ENCODE measurements at regions not wholly inside any gene's neighbourhood (a gene's known extent, or its start where the extent isn't known, plus 50 kb on each side); places are given as distances from the start of the nearest gene placed in this dataset.

DNA sequence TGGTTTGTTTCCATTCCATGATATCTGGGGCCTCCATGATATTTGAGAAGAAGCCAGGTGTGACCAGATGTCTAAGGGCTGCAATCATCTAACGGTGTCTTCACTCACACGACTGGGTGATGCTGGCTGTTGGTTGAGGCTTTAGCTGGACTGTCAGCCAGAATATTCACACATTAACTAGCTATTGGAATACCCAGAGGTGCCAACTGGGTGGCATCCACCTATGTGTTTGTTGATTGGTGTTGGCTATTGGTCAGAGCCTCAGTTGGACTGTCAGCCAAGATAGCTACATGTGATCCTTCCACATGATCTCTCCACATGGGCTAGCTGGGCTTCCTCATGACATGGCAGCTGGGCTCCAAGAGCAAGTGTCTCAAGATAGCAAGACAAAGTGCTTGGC, 117.4 kb downstream of the CDCA7 start:
- no peak for DNase-seq (ENCODE audit: insufficient read length)
- no peak for FAIRE-seq

DNA sequence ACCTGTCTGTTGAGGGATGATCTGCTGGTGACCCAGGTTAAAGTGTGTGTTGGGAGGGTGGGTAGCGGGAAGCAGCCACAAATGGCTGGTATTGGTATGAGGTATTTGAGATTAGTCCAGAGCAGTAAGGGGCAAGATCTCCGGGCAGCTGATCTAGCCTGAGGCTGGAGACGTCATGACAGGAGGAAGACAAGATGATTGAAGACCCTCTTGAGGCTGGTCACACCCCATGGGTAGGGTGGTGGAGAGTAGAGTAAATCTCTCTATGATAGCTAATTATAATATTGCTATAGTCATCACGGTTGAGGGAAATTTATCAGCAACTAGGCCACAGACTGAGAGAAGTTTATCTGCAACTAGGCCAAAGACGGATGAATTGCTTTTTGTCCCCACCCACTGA, 128.5 kb downstream of the CDCA7 start:
- no peak for FAIRE-seq
- TF ChIP-seq POLR2AphosphoS5 (IDR thresholded peaks at IDR 0.05; ENCODE audit: low read depth, low read length) (no peak), POLR2A (IDR thresholded peaks at IDR 0.05; ENCODE audit: low read depth, low read length) (no peak), TAF1 (IDR thresholded peaks at IDR 0.05; ENCODE audit: borderline replicate concordance, low read depth, low read length) (no peak)
- no peak for DNase-seq (ENCODE audit: insufficient read length)

More for the DNA sequence above, 117.4 kb downstream of the CDCA7 start:
- no peak for TF ChIP-seq POLR2AphosphoS5 (IDR thresholded peaks at IDR 0.05; ENCODE audit: low read depth, low read length)
- no peak for TF ChIP-seq TAF1 (IDR thresholded peaks at IDR 0.05; ENCODE audit: borderline replicate concordance, low read depth, low read length)
- no peak for TF ChIP-seq POLR2A (IDR thresholded peaks at IDR 0.05; ENCODE audit: low read depth, low read length)

DNA sequence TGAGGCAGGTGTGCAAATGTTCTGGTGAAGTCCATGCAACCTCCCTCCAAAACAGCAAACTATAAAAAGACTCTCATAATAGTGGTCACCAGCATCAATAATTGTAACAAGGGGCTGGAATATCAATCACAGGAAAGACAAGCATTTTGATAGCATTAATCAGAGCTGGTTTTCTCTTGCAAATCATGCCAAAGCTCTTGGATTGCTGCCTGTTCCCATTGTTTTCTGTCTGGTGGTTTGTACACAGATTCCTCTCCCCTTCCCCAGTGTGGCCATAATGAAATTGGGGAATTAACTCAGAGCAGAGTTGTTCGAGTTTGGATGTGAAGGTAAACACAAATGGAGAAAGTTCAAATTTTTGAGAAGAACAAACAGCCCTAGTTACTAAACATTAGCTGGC, 134.2 kb downstream of the CDCA7 start:
- FAIRE-seq, result no peak
- TF ChIP-seq POLR2AphosphoS5 (IDR thresholded peaks at IDR 0.05; ENCODE audit: low read depth, low read length) (no peak), TAF1 (IDR thresholded peaks at IDR 0.05; ENCODE audit: borderline replicate concordance, low read depth, low read length) (no peak), POLR2A (IDR thresholded peaks at IDR 0.05; ENCODE audit: low read depth, low read length) (no peak)

DNA sequence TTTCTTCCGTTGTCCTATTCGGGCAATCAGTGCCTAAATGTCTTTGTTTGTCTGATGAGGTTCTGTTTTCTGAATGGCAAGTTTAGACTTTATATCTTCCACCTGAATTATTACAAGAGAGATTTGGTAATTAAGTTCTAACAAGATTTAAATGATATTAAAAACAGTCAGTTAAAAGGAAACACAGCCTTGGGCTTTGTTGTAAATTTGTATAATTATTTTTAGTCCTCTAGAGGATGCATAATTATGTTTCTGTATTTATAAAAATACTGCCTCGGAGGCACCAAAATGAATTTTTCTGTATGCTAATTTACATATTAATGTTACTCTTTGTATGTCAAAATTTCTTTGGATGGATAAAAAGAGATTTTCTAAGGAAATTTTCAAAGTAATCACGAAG, 136.7 kb downstream of the CDCA7 start:
- no peak for FAIRE-seq
- TF ChIP-seq TAF1 (IDR thresholded peaks at IDR 0.05; ENCODE audit: borderline replicate concordance, low read depth, low read length) (no peak), POLR2A (IDR thresholded peaks at IDR 0.05; ENCODE audit: low read depth, low read length) (no peak), POLR2AphosphoS5 (IDR thresholded peaks at IDR 0.05; ENCODE audit: low read depth, low read length) (no peak)
- no peak for DNase-seq (ENCODE audit: insufficient read length)

More for the DNA sequence above, 134.2 kb downstream of the CDCA7 start:
- DNase-seq (ENCODE audit: insufficient read length), result no peak

DNA sequence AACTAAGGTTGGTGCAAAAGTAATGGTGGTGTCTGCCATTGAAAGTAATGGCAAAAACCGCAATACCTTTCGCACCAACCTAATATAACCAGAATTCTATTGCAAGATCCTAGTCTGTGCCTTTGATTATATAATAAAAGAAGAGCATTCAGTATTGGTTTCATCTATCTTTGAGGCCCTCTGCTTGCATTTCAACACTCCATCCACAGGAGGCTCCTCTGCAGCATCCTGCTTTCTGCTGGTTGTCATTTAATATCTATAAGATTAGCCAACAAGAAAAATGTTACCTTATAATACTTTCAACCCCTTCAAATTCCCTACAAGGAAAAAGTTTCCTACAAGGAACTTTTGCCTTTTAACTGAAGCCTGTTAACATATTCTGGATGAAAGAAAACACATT, 139.2 kb downstream of the CDCA7 start:
- no peak for DNase-seq (ENCODE audit: insufficient read length)
- TF ChIP-seq TAF1 (IDR thresholded peaks at IDR 0.05; ENCODE audit: borderline replicate concordance, low read depth, low read length), result no peak
- FAIRE-seq, result no peak

DNA sequence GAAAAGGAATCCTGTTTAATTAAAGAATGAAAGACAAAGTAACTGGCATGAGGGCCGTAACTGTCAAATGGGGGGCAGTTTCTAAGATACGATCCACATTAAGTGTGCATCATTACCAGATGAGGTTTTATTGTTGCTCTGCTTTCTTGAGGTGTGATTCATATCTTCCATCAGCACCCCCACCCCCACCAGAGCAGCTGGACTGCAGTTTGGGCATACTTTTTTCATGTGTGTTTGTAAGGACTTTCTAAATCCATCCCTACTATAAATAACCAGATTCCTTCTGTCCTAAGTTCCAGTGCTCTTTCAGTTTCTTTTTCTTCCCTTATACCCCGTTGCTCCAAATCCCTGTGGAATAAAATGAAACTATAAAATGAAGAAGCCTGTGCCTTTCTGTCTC, 142.1 kb downstream of the CDCA7 start:
- no peak for DNase-seq (ENCODE audit: insufficient read length)
- FAIRE-seq, result no peak
- TF ChIP-seq TAF1 (IDR thresholded peaks at IDR 0.05; ENCODE audit: borderline replicate concordance, low read depth, low read length) (no peak), POLR2A (IDR thresholded peaks at IDR 0.05; ENCODE audit: low read depth, low read length) (no peak), POLR2AphosphoS5 (IDR thresholded peaks at IDR 0.05; ENCODE audit: low read depth, low read length) (no peak)

DNA sequence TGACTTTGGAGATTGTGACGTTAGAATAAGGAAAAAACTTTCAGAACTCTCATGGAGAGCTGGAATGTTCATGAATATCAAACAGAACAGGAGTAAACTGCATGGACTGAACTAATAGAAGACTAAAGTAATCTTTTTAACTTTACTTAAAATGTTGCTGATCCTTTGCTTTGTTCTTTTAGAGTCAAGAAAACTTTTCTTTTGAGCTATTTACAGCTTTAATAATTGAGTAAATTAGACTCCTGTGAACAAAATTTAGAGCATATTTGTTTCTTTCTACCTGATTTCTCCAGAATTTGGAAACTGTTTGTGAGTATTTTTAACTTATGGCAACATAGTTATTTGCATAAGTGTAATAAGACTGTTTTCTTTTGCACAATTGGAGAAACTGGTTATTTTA, 146.3 kb downstream of the CDCA7 start:
- TF ChIP-seq POLR2AphosphoS5 (IDR thresholded peaks at IDR 0.05; ENCODE audit: low read depth, low read length) (no peak), POLR2A (IDR thresholded peaks at IDR 0.05; ENCODE audit: low read depth, low read length) (no peak), TAF1 (IDR thresholded peaks at IDR 0.05; ENCODE audit: borderline replicate concordance, low read depth, low read length) (no peak)
- FAIRE-seq (no peak), DNase-seq (ENCODE audit: insufficient read length) (no peak)

DNA sequence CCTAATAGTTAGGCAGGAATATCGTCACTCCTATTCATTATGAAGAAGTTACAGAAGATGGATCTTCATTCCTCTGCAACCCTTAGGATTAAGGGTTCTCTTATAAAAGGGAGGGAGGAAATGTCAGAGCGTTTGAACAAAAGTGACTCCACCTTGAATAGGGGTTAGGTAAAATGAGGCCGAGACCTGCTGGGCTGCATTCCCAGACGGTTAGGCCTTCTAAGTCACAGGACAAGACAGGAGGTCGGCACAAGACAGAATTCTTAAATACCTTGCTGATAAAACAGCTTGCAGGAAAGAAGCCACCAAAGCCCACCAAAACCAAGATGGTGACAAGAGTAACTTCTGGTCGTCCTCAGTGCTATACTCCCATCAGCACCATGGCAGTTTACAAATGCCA, 147.6 kb downstream of the CDCA7 start:
- TF ChIP-seq TAF1 (IDR thresholded peaks at IDR 0.05; ENCODE audit: borderline replicate concordance, low read depth, low read length), result no peak
- no peak for TF ChIP-seq POLR2AphosphoS5 (IDR thresholded peaks at IDR 0.05; ENCODE audit: low read depth, low read length)
- TF ChIP-seq POLR2A (IDR thresholded peaks at IDR 0.05; ENCODE audit: low read depth, low read length), result no peak
- FAIRE-seq (no peak), DNase-seq (ENCODE audit: insufficient read length) (no peak)

DNA sequence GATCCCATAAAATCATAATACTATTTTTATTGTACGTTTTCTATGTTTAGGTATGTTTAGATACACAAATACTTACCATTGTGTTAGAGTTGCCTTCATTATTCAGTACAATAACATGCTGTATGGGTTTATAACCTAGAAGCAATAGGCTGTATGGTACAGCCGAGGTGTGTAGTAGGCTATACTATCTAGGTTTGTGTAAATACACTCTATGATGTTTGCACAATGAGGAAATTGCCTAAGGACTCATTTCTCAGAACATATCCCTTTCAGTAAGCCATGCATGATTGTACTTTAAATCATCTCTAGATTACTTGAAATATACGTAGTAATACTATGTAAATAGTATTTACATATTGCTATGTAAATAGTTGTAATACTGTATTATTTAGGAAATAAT, 156.7 kb downstream of the CDCA7 start:
- FAIRE-seq, result no peak
- TF ChIP-seq POLR2AphosphoS5 (IDR thresholded peaks at IDR 0.05; ENCODE audit: low read depth, low read length) (no peak), TAF1 (IDR thresholded peaks at IDR 0.05; ENCODE audit: borderline replicate concordance, low read depth, low read length) (no peak), POLR2A (IDR thresholded peaks at IDR 0.05; ENCODE audit: low read depth, low read length) (no peak)
- DNase-seq (ENCODE audit: insufficient read length), result no peak

DNA sequence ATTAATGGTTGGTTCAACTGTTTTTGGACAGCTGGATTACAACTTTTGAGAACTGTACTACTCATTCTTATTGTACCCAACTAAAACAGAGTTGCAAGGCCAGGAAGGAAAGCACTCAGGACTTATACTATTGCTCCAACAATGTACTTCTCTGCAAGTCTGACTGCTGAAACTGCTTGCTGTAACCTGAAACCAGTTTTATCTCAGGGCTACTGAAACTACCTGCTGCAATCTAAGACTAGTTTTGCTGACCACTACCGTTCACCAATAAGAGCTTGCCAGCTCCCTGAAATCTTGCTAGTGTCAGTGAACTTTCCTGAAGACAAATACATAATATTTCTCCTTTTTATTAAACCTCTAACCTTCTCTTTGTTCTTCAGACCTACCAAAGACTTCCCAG, 157.3 kb downstream of the CDCA7 start:
- FAIRE-seq (no peak), DNase-seq (ENCODE audit: insufficient read length) (no peak)
- no peak for TF ChIP-seq POLR2A (IDR thresholded peaks at IDR 0.05; ENCODE audit: low read depth, low read length)
- TF ChIP-seq POLR2AphosphoS5 (IDR thresholded peaks at IDR 0.05; ENCODE audit: low read depth, low read length), result no peak
- TF ChIP-seq TAF1 (IDR thresholded peaks at IDR 0.05; ENCODE audit: borderline replicate concordance, low read depth, low read length), result no peak

DNA sequence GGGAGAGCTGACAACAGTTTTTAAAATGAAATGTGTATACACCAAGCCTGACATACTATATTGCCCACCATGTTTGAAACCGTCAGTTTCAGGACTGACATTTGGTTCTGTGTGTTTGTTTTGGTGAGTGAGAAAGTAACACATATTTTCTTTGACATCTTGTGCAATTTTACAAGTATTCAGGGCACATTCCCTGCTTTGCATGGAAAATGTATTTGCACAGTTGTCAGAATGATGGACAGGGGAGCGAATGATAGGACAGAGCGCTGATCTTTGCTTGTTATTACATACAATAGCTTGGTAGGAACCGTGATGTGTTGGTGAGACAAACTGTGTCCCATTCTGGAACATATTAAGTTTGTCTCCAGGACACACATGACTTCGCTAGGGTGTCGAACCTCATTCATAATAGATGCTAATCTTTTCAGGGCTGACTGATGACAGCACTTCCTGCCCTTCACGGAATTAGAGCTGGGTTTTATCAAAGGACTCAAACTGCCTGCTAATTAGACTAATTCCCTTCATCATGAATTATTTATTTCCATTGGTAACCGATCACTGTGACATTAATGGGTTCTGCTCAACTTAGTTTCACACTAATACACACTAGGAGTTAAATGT, 158.5 kb downstream of the CDCA7 start:
- no peak for FAIRE-seq
- no peak for DNase-seq (ENCODE audit: insufficient read length)
- TF ChIP-seq POLR2A (IDR thresholded peaks at IDR 0.05; ENCODE audit: low read depth, low read length), result no peak
- TF ChIP-seq POLR2AphosphoS5 (IDR thresholded peaks at IDR 0.05; ENCODE audit: low read depth, low read length), result no peak
- no peak for TF ChIP-seq TAF1 (IDR thresholded peaks at IDR 0.05; ENCODE audit: borderline replicate concordance, low read depth, low read length)

DNA sequence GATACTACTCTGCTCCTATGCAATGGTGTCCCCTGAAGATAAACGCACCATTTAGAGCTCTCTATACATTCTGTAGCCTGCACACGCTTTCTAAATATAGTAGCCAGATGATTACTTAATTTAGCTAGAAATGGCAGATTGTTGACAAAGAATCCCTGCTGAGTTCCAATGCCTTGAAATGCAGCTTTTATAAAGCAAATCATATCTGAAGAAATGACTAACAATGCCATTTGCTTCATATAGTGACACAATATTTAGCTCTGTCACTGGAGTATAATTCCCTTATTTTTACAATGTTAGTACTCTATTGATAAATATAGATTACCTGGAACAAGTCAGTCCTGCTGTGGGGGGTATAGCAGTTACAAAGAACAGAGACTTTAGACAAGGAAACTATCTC, 166.2 kb downstream of the CDCA7 start:
- no peak for TF ChIP-seq TAF1 (IDR thresholded peaks at IDR 0.05; ENCODE audit: borderline replicate concordance, low read depth, low read length)
- no peak for TF ChIP-seq POLR2AphosphoS5 (IDR thresholded peaks at IDR 0.05; ENCODE audit: low read depth, low read length)
- TF ChIP-seq POLR2A (IDR thresholded peaks at IDR 0.05; ENCODE audit: low read depth, low read length), result no peak
- FAIRE-seq (no peak), DNase-seq (ENCODE audit: insufficient read length) (no peak)

Measured in GM12892 (cell line).